Naive B cell (primary cell): ENCODE measurements at regions not wholly inside any gene's neighbourhood (a gene's known extent, or its start where the extent isn't known, plus 50 kb on each side); places are given as distances from the start of the nearest gene placed in this dataset.

ENCODE experiments used
- ATAC-seq, 2 donors: fragments of 150-1000 bp; cut with Tn5 transposase; 2 replicates each; pipeline ENCODE4 v1.10.0; 2021; ENCODE audit warnings: low read depth in 2 of 2, mild to moderate bottlenecking in 2 of 2, moderate library complexity in 2 of 2
- DNase-seq: peaks from one replicate; pipeline ENCODE4 v3.0.0; 2022
- H3K27ac Mint-ChIP-seq, 6 donors: one replicate each; pipeline ENCODE4 v1.8.0; 2020 to 2022; ENCODE audit warnings: mild to moderate bottlenecking in 6 of 6, mixed read lengths in 6 of 6, moderate library complexity in 5 of 6, inconsistent platforms in 2 of 6
- H3K27me3 Mint-ChIP-seq, 3 donors: one replicate each; pipeline ENCODE4 v1.8.0; 2021 to 2022; ENCODE audit warnings: mixed read lengths in 3 of 3, mild to moderate bottlenecking in 1 of 3
- H3K36me3 Mint-ChIP-seq, 2 donors: one replicate each; pipeline ENCODE4 v1.8.0; 2020 to 2022; ENCODE audit warnings: mixed read lengths in 2 of 2, inconsistent platforms in 1 of 2, mild to moderate bottlenecking in 1 of 2
- H3K4me1 Mint-ChIP-seq, 3 donors: one replicate each; pipeline ENCODE4 v1.8.0; 2020 to 2022; ENCODE audit warnings: mixed read lengths in 3 of 3, inconsistent platforms in 1 of 3, mild to moderate bottlenecking in 1 of 3, moderate library complexity in 1 of 3
- H3K4me3 Mint-ChIP-seq, 8 donors: one replicate each; pipeline ENCODE4 v1.8.0; 2020 to 2022; ENCODE audit warnings: mild to moderate bottlenecking in 8 of 8, mixed read lengths in 8 of 8, moderate library complexity in 8 of 8, inconsistent platforms in 2 of 8
- H3K9me3 Mint-ChIP-seq, 7 donors: one replicate each; pipeline ENCODE4 v1.8.0; 2020 to 2022; ENCODE audit warnings: mixed read lengths in 7 of 7, mild to moderate bottlenecking in 5 of 7, inconsistent platforms in 2 of 7, moderate library complexity in 1 of 7

- Mint-ChIP-seq H3K4me3 (no peak overlapping the region), H3K27me3 (peaks cover 7 to 9% (median 8%) of the 10 kb centered on the region in 3 donors), H3K36me3 (no peaks in the 10 kb centered on the region), H3K9me3 (no peaks in the 10 kb centered on the region), H3K4me1 (no peaks in the 10 kb centered on the region), H3K27ac (no peak overlapping the region)
- DNase-seq (no peak), ATAC-seq (no peak)
Observed at GRCh38 chr22:48361099-48361639, 1466.5 kb downstream of the BRD1 start.

- no peaks in the 10 kb centered on the region for H3K4me1 Mint-ChIP-seq
- H3K27me3 Mint-ChIP-seq = peaks cover 8 to 19% (median 15%) of the 10 kb centered on the region in 3 donors
- no peaks in the 10 kb centered on the region for H3K36me3 Mint-ChIP-seq
Observed at GRCh38 chr22:48359613-48359965, 1468.1 kb downstream of the BRD1 start.

GRCh38 chr22:48358886-48359612, 1468.6 kb downstream of the BRD1 start:
- no peaks in the 10 kb centered on the region for H3K4me1 Mint-ChIP-seq
- ATAC-seq (no peak), DNase-seq (no peak)
- H3K27me3 Mint-ChIP-seq = peaks cover 8 to 19% (median 15%) of the 10 kb centered on the region in 3 donors
- H3K9me3 Mint-ChIP-seq = no peaks in the 10 kb centered on the region
- H3K27ac Mint-ChIP-seq = no peak overlapping the region
- H3K4me3 Mint-ChIP-seq = no peak overlapping the region
- no peaks in the 10 kb centered on the region for H3K36me3 Mint-ChIP-seq

More at GRCh38 chr22:48359613-48359965, 1468.1 kb downstream of the BRD1 start:
- ATAC-seq (no peak), DNase-seq (no peak)
- no peak overlapping the region for H3K4me3 Mint-ChIP-seq
- no peak overlapping the region for H3K27ac Mint-ChIP-seq
- no peaks in the 10 kb centered on the region for H3K9me3 Mint-ChIP-seq

- no peaks in the 10 kb centered on the region for H3K4me1 Mint-ChIP-seq
- DNase-seq (no peak), ATAC-seq (no peak)
- peaks cover 13 to 19% (median 15%) of the 10 kb centered on the region in 3 donors for H3K27me3 Mint-ChIP-seq
- H3K27ac Mint-ChIP-seq = no peak overlapping the region
- no peaks in the 10 kb centered on the region for H3K9me3 Mint-ChIP-seq
- no peaks in the 10 kb centered on the region for H3K36me3 Mint-ChIP-seq
- no peak overlapping the region for H3K4me3 Mint-ChIP-seq
Observed at GRCh38 chr22:48357961-48358360, 1469.7 kb downstream of the BRD1 start.

GRCh38 chr22:48357196-48357595, 1470.5 kb downstream of the BRD1 start:
- H3K4me3 Mint-ChIP-seq = no peak overlapping the region
- no peaks in the 10 kb centered on the region for H3K9me3 Mint-ChIP-seq
- H3K27me3 Mint-ChIP-seq = peaks cover 15 to 19% (median 19%) of the 10 kb centered on the region in 3 donors
- H3K4me1 Mint-ChIP-seq = no peaks in the 10 kb centered on the region
- ATAC-seq = no peak
- H3K36me3 Mint-ChIP-seq = no peaks in the 10 kb centered on the region
- peak overlapping the region in 1 of 6 donors; percentile 39 for H3K27ac Mint-ChIP-seq
- no peak for DNase-seq

- Mint-ChIP-seq H3K27ac (peak overlapping the region in 1 of 6 donors; percentile 77), H3K27me3 (peaks cover 15 to 19% (median 19%) of the 10 kb centered on the region in 3 donors), H3K4me3 (no peak overlapping the region), H3K36me3 (no peaks in the 10 kb centered on the region), H3K4me1 (no peaks in the 10 kb centered on the region), H3K9me3 (no peaks in the 10 kb centered on the region)
- no peak for DNase-seq
- no peak for ATAC-seq
Observed at GRCh38 chr22:48356731-48357130, 1470.9 kb downstream of the BRD1 start.

- ATAC-seq (no peak), DNase-seq (no peak)
- Mint-ChIP-seq H3K4me3 (no peak overlapping the region), H3K27me3 (peaks cover 15 to 19% (median 19%) of the 10 kb centered on the region in 3 donors), H3K9me3 (no peaks in the 10 kb centered on the region), H3K4me1 (no peaks in the 10 kb centered on the region), H3K36me3 (no peaks in the 10 kb centered on the region), H3K27ac (no peak overlapping the region)
Observed at GRCh38 chr22:48354096-48354495, 1473.6 kb downstream of the BRD1 start.

- ATAC-seq (no peak), DNase-seq (no peak)
- H3K27me3 Mint-ChIP-seq = peaks cover 15 to 19% (median 19%) of the 10 kb centered on the region in 3 donors
- H3K4me1 Mint-ChIP-seq = no peaks in the 10 kb centered on the region
- H3K36me3 Mint-ChIP-seq = no peaks in the 10 kb centered on the region
- H3K4me3 Mint-ChIP-seq = no peak overlapping the region
- H3K27ac Mint-ChIP-seq = no peak overlapping the region
- H3K9me3 Mint-ChIP-seq = no peaks in the 10 kb centered on the region
Observed at GRCh38 chr22:48353116-48353947, 1474.3 kb downstream of the BRD1 start.

- Mint-ChIP-seq H3K27ac (no peak overlapping the region), H3K27me3 (peaks cover 15 to 20% (median 19%) of the 10 kb centered on the region in 3 donors), H3K36me3 (no peaks in the 10 kb centered on the region), H3K4me3 (no peak overlapping the region), H3K9me3 (no peaks in the 10 kb centered on the region), H3K4me1 (no peaks in the 10 kb centered on the region)
- ATAC-seq = no peak
- no peak for DNase-seq
Observed at GRCh38 chr22:48352086-48352911, 1475.4 kb downstream of the BRD1 start.

GRCh38 chr22:48351376-48352085, 1476.1 kb downstream of the BRD1 start:
- Mint-ChIP-seq H3K27ac (peak overlapping the region in 1 of 6 donors; percentile 7), H3K27me3 (peaks cover 10 to 21% (median 16%) of the 10 kb centered on the region in 3 donors), H3K4me1 (no peaks in the 10 kb centered on the region), H3K9me3 (no peaks in the 10 kb centered on the region), H3K36me3 (no peaks in the 10 kb centered on the region), H3K4me3 (no peak overlapping the region)
- DNase-seq (no peak), ATAC-seq (no peak)

- DNase-seq = no peak
- H3K4me3 Mint-ChIP-seq = no peak overlapping the region
- no peaks in the 10 kb centered on the region for H3K36me3 Mint-ChIP-seq
- no peak overlapping the region for H3K27ac Mint-ChIP-seq
- no peak for ATAC-seq
- no peaks in the 10 kb centered on the region for H3K4me1 Mint-ChIP-seq
- peaks cover 0 to 19% (median 8%) of the 10 kb centered on the region in 3 donors for H3K27me3 Mint-ChIP-seq
- H3K9me3 Mint-ChIP-seq = no peaks in the 10 kb centered on the region
Observed at GRCh38 chr22:48350456-48350855, 1477.2 kb downstream of the BRD1 start.

GRCh38 chr22:48348855-48349254, 1478.8 kb downstream of the BRD1 start:
- Mint-ChIP-seq H3K4me1 (no peaks in the 10 kb centered on the region), H3K36me3 (no peaks in the 10 kb centered on the region), H3K27me3 (peaks cover 0 to 19% (median under 1%) of the 10 kb centered on the region in 3 donors), H3K9me3 (no peaks in the 10 kb centered on the region), H3K4me3 (no peak overlapping the region), H3K27ac (no peak overlapping the region)
- DNase-seq = no peak
- ATAC-seq = no peak

- Mint-ChIP-seq H3K4me3 (no peak overlapping the region), H3K27ac (no peak overlapping the region), H3K4me1 (no peaks in the 10 kb centered on the region)
Observed at GRCh38 chr22:48347311-48347710, 1480.4 kb downstream of the BRD1 start.

More at GRCh38 chr22:48347311-48347710, 1480.4 kb downstream of the BRD1 start:
- DNase-seq (no peak), ATAC-seq (no peak)
- no peaks in the 10 kb centered on the region for H3K36me3 Mint-ChIP-seq
- no peaks in the 10 kb centered on the region for H3K9me3 Mint-ChIP-seq
- H3K27me3 Mint-ChIP-seq = peaks cover 0 to 7% (median 6%) of the 10 kb centered on the region in 3 donors
